GM18517 (cell line): ENCODE measurements at regions not wholly inside any gene's neighbourhood (a gene's known extent, or its start where the extent isn't known, plus 50 kb on each side); places are given as distances from the start of the nearest gene placed in this dataset.

Experiments used
- ATAC-seq: cut with Tn5 transposase; IDR thresholded peaks from one replicate; pipeline ENCODE4 v1.9.1; 2021; ENCODE audit warnings: mild to moderate bottlenecking, moderate library complexity; ENCODE audit not compliant: unreplicated experiment

DNA sequence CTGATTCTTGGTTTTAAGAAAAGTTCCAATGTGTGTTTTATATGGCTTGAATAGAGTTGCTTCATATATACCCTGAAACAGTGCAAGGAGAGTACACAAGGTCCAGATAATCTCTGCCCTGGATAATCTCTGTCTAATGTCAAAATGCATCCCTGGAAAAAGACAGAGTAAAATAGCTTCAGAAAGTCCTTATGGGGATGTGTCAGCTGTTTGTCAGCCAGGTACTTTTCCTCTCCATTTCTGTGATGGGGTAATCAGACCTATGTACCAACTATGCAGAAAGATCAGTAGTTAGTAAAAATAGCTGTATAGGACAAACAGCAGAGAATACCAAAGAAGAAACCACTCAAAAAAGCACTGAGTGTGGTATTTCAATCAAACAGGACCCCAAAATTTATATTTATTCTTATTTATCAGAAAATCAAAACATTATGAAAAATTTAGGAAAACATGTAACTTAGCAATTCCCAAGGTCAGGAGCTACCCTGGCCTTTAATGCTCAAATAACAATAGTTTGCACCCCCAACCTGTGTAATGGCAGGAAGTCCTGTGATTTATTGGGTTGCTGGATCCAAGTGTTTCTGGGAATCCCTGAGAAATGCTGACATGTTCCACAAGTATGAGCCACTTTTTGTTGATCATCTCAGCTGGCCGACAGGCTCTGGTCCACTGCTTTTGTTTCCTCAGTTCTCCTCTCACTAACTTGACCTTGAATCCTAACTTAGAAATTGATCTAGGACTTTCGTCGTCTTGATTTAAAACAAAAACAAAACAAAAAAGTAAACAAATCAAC is 69.6 kb downstream of the MDH1 start:
- no peak for ATAC-seq

DNA sequence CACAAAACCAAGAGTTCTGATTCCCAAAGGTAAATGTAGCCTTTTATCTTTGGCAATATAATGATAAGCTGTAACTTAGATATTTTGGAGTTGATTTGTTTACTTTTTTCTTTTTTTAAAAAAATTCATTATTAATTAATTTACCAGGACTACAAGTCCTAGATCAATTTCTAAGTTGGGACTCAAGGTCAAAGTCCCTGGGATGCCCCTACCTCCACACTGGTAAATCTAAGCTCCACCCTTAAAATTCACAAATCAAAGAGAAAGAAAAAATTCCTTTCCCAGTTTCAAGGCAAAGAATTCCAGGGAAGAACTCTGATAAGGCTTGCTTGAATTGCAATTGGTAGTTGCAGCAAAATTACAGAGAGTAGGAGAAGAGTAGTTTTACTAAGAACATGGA is 71.3 kb downstream of the MDH1 start:
- ATAC-seq: no peak

DNA sequence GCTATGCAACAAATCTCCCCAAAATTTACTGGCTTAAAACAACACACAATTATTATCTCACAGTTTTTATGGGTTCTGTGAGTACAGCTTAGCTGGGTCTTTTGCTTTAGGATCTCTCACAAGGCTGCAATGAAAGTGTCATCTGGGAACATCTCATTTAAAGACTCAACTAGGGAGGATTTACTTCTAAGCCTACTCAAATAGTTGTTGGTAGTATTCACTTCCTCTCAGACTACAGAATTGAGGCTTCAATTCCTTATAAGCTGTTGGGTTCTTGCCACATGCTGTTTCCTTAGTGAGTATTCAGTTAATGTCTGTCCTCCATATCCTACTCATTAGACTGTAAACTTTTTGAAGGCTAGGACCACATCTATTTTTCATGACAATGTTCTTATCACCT is 72.3 kb downstream of the MDH1 start:
- ATAC-seq: no peak

DNA sequence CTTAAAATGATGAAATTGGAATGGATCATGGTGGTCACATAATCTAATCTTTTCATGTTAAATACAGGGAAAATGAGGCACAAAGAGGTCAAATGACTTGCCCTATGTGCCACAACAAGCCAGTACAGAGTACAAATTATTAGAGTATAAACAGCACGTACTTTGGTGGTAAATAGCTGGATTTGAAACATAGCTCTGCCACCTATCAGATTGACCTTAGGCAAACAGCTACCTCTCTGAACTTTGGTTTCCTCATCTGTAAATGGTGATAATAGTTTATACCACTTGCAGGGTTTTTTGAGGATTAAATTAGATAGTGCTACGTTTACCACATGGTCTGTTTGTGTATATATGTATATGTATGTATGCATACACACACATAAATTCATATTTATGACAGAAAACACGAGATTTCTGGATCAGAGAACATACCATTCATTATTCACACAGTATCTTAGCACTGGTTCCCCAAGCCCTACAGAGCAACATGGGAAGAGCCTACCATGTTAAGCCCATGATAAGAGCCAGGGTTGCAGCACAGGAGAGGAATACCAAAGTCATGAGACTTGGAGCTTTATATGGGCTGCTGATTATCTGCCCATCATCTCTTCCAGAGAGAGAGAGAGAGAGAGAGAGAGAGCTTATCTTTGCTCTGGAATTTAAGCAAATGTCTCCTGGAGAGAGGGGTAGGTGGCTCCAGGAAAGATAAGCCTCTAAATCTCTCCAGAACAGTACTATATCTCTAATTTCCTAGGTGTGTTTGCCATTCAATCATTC is 73.5 kb downstream of the MDH1 start:
- no peak for ATAC-seq

DNA sequence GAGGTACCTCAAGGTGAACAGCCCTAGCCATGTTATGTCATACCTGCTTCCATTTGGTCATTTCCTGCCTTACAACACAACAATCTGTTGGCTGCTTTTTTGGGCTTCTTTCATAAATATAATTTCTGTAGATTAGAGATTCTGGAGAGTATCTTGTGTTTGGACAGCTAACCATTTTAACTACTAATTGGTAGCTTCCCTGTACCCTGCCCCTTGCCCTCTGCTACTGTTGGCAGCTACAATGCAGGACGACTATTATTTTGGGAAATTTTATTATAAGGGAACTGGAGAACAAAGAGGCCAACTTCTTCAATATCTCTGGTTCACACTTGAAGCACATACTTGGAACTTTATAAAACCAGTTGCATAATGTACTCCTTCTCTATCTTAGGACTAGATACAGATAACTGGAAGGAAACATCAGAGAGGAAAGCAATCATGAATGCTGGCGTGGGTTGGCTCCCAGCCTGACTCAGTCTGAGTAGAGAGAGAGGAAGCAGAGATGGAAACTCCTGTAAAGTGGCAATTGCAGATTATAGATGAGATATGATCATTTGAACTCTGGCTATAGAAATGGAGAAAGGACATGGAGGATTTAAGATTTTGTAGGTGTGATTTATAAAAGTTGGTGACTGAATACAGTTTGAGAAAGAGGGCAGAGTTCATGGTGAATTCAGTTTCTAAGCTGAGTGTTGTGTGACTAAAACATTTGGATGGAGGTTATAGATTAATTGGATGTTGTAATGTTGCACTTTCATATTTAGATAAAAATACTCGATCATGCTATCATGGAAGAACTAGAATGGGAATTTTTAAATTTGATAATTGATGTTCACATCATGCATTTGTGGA is 74.5 kb downstream of the MDH1 start:
- no peak for ATAC-seq

DNA sequence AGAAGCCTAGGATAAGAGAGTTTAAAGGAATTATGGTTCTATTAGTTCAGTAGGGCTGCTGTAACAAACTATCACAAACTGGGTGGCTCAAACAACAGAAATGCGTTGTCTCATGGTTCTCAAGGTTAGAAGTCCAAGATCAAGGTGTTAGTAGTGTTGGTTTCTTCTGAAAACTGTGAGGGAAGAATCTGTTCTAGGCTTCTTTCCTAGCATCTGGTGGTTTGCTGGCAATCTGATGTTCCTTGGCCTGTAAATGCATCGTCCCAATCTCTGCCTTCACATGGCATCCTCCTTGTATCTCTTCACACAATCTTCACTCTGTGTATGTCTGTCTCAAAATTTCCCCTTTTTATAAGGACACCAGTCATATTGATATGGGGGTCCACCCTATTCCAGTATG is 76.3 kb downstream of the MDH1 start:
- no peak for ATAC-seq

DNA sequence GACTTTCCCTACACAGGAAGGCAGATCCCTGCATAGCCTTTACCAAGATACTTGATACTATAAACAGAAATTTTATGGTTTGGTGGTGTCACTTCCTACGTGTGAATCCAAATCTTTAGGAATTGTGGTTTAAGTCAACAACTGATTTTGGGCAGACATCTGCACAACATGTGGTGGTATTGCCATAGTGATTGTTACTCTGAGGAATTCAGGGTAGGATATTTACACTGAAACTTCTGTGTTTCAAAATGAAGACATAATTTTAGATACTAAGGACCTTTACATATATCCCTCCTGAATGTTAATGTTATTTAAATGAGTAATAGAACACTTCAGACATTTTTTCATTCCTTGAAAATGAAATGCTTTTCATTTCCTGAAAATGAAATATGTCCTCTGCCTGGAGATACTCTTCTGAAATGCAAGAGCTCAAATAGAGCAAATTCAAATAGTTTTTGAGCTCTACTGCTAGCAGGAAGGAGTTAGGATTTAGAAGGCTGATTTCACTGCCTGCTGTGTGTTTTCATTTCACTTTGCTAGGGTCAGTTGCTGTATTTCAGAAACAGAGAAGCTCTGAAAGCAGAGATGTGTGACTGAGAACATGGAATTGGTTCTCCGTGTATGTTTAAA is 77.2 kb downstream of the MDH1 start:
- no peak for ATAC-seq

DNA sequence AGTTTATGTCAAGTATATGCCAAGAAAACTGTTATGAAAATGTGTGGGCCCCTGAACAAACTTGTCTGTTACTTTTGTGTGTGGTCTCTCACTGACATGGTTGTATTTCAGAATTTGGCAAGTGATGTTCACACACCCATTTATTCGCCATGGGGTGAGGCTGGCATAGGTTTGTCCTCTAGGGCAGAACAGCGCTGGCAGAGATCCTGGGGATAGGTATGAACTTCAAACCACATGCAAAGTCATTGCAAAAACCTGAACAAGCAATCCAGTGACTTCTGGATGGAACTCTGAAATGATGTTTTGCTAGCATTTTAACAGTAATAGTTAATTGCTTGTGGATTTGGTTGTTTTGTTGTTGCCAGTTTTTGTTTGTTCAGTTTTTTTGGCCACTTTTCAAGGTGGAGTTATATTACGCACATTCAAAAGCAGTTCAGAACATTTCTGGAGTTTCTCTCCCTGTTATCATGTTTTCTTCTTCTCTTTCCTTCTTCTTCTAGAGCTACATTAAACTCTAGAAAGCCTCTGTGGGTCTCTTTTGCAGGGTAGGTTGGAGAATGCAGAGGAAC is 78.5 kb downstream of the MDH1 start:
- ATAC-seq: no peak

DNA sequence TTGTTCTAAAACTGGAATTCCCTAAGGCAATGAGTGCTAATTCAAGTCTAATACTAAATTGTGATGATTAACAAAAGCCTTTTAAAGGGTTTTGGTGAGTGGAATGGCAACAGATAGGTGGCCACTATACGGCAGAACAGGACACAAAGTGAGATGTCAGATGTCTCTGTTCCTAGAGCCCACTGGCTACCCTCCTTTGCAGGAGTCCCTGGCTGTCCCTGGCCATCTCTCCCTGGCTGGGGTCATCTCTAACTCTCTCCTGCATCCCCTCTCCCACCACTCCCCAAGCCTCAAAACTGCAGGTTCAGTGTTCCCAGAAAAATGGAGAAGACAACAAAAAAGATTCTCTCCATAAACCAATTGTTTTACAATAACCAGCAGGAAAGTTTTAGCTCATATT is 79.2 kb downstream of the MDH1 start:
- ATAC-seq: no peak

DNA sequence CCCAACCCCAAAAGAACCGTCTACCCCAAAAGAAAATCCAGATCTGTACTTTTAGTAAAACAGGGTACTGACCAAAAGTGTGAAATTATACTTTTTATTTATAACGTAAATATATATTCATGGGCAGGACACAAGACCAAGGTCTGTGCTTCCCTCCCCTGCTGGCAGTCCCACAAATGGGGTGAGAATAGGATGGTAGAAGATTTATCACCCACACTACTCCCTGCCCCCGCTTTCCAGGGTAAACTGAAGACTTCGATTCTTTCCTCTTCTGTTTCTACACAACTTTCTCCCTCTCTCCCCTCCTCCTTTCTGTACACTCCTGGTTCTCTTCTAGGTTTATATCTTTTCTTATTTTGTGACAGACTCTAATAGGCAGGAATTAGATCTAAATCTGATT is 79.7 kb downstream of the MDH1 start:
- ATAC-seq: no peak

DNA sequence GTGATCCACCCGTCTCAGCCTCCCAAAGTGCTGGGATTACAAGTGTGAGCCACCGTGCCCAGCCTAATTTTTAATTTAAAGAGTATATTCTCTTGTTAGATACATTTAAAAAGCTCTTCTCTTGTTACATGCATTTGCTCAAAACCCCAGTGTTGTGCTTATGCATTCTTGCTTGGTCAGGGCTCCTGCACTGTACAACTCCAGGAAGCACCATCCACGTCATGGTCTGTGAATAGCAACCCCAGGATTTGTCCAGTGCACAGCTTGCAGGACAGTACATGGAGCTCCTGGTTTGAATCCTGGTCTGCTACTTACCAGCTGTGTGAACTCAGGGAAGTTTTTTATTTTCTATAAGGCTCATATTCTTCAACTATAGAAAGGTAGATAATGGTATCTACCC is 80.8 kb downstream of the MDH1 start:
- ATAC-seq: no peak

DNA sequence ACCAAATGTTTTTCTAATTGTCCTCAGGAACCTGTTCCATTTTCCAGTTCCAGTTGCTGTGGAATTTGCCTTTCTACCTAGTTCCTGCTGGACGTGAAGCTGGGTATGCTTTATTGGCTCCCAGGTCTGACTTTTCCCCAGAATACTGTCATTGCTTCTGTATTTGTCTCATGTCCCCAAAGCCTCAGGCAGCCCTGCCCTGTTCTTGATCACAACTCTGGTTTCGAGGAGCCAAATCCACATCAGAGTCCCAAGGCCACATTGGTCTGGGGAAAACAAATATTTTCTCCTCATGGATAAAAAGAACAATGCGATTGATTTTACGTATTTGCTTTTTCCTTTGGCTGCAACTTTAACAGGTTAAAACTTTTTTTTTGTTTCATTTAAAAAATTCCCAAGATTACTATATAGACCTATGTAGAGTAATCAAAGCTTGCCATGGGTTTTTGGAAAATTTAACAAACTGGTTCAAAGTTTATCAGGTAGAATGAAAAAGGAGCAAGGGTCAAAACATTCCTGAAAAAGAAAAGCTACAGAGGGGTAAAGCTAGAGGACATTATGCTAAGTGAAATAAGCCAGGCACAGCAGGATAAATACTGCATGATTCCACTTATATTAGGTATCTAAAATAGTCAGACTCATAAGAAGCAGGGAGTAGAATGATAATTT is 85.2 kb downstream of the MDH1 start:
- no peak for ATAC-seq

DNA sequence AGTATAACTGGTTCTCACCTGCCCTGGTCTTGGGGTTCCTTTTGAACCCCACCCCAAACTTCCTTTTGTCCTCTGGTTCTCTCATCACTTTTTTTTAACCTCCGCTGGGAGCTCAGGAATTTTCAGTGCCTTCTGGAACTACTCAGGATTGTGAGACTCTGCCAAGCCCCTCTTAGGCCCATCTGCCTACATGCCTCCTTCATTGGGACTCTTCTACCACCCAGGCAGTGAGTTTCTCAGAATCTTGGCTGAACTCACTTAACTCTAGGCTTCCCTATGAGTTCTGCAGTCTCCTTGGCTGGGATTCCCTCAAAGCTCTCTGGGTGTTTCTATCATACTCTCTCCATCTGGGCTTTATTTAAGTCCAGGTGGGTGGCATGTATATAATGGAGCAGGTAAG is 86.3 kb downstream of the MDH1 start:
- no peak for ATAC-seq

DNA sequence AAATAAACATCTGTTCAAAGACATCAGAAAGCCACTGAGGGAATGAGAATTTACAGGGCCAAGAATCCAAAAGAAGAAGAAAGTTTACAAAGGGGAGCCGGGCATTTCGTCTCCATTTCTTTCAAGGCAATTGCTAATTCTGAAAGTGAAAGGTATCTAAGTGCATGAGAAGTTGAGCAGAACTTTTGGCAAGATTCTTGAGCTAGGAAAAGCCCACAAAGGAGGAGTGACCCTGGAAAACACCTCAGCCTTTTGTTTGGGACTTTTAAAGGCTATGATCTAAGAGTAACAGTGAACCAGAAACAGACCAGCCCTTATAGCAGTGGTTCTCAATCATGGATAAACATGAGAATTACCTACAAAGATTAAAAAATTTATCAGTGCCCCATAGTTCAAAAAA is 87.4 kb downstream of the MDH1 start:
- ATAC-seq: no peak

DNA sequence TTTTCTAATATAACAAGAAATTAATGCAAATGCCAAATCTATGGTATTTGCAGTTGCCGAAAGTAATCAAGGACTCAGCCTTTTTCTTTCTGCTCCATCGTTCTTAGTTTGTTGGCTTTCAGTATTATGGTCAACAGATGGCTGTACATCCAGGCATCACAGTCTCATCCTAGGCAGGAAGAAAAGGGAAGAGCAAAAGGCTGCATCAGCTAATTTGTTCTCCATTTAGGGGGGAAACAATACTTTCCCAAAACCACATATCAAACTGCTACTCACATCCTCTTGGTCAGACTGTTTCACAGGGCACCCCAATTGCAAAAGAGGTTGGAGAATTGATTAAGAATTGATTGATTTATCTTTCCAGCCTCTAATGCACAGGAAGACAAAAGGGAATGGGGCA is 89.3 kb downstream of the MDH1 start:
- ATAC-seq: no peak

DNA sequence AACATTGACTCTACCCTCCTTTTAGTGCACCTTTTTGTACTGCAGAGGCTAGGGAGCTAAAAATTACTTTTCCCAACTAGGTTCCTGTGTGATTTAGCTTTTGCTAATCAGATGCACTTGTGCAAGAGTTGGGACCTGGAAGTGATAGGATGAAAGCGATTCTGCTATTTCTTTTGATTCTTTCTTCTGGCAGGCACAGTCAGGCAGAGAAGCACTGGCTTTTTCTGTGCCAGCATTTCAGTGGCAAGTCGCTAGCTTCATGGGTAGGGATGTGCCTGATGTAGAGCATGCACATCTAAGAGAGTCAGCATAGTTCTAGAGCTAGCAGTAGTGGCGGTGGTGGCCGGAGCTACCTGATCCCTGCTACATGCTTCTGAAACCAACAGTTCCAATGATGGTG is 89.8 kb downstream of the MDH1 start:
- no peak for ATAC-seq

DNA sequence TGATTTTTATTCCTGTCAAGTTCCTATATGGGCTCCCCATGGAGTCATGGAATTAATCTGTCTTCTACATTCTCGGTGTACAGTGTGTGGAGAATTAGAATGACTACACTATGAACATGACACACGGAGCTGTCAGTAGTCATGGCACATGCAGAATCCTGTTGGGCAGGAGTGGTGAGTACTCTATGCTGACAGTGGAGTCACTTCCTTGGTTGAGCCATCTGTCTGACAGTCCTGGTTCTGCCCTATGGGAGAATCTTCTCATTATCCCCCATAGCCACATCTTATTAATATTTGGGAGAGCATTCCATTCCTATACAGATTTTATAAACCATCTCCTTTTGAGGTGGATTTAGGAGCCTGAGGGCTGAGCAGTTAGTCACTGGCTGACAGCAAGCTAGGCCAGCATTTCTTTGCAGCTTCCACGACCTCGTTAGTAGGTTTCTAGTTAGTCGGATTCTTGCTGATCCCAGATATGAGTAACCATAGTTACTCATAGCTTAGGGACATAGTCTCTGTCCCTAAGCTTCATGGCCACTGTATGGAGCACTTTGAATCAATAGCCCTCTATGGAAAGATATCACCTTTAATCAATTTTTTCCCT is 90.6 kb downstream of the MDH1 start:
- ATAC-seq: no peak

DNA sequence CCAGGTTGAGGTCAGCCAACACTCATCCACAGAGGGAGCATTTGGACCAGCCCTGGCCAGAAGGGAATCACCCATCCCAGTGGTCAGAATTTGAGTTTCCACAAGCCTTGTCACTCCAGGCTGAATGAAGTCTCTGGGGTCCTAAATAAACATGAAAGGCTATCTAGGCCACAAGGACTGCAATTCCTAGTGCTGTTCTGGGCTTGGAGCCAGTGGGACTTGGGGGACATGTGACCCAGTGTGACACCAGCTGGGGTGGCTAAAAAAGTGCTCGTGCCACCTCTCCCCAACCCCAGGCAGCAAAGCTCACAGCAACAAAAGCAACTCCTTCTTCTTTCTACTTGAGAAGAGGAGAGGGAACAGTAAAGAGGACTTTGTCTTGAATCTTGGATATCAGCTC is 91.7 kb downstream of the MDH1 start:
- no peak for ATAC-seq

DNA sequence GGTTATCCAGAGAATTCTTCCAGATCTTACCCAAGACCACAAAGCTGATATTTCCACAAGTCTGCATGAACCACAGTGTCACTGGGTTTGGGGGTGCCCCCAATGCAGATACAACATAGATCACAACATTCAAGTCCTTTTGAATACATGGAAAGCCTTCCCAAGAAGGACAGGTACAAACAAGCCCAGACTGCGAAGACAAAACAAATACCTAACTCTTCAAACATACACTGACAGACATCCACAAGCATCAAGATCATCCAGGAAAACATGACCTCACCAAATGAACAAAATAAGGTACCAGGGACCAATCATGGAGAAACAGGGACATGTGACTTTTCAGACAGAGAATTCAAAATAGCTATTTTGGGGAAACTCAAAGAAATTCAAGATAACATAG is 93.1 kb downstream of the MDH1 start:
- ATAC-seq: no peak
